SK-N-MC (cell line): ENCODE measurements at regions not wholly inside any gene's neighbourhood (a gene's known extent, or its start where the extent isn't known, plus 50 kb on each side); places are given as distances from the start of the nearest gene placed in this dataset.

Experiments
- EZH2 ChIP-seq: fragments of 200-600 bp; sonication (generic); IDR thresholded peaks from one replicate; pipeline ENCODE4 v1.6.1; 2017; ENCODE audit warnings: antibody characterized with exemption
- FOXP2 ChIP-seq: optimal IDR thresholded peaks from 2 replicates; pipeline ENCODE3; 2011; ENCODE audit warnings: mild to moderate bottlenecking, moderate library complexity; ENCODE audit not compliant: insufficient read depth; ENCODE audit errors: extremely low read length, control extremely low read depth
- POLR2AphosphoS5 ChIP-seq: IDR thresholded peaks from 2 replicates; pipeline ENCODE4 v1.6.1; 2012; ENCODE audit warnings: mild to moderate bottlenecking, low read depth, low read length, borderline replicate concordance

GRCh38 chr5:92904021-92904420, 677.0 kb downstream of the NR2F1-AS1 start:
- TF ChIP-seq POLR2AphosphoS5: no peak
- no peak for TF ChIP-seq EZH2
- TF ChIP-seq FOXP2: no peak
